ENCODE measurements at regions not wholly inside any gene's neighbourhood (a gene's known extent, or its start where the extent isn't known, plus 50 kb on each side); places are given as distances from the start of the nearest gene placed in this dataset.

DNA sequence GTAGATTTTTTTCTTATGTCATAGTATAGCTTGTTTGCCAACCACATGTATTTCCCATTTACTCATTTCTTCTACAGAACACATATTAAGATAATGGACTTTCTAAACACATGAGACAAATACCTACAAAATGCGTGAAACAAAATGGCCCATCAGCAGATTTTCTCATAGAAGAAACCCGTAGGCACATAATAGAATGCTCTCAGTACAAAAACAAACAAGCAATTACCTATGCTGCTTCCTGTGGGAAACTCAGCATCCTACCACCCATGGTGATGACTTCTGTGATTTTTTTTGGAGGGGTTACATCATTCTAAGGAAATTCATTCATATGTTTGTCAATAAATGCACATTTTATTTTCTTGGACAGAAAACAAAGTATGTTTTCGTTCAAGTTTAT is 343.6 kb downstream of the SPRY1 start:
- 80% methylated on average over 3 of the region's 3 CpGs for WGBS
- H3K9me3 ChIP-seq, result no peaks in the 10 kb centered on the region
- TF ChIP-seq EP300 (IDR thresholded peaks at IDR 0.05), result no peak
- TF ChIP-seq POLR2AphosphoS5 (IDR thresholded peaks at IDR 0.05), result no peak
- TF ChIP-seq, protein P1, sequence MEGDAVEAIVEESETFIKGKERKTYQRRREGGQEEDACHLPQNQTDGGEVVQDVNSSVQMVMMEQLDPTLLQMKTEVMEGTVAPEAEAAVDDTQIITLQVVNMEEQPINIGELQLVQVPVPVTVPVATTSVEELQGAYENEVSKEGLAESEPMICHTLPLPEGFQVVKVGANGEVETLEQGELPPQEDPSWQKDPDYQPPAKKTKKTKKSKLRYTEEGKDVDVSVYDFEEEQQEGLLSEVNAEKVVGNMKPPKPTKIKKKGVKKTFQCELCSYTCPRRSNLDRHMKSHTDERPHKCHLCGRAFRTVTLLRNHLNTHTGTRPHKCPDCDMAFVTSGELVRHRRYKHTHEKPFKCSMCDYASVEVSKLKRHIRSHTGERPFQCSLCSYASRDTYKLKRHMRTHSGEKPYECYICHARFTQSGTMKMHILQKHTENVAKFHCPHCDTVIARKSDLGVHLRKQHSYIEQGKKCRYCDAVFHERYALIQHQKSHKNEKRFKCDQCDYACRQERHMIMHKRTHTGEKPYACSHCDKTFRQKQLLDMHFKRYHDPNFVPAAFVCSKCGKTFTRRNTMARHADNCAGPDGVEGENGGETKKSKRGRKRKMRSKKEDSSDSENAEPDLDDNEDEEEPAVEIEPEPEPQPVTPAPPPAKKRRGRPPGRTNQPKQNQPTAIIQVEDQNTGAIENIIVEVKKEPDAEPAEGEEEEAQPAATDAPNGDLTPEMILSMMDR (IDR thresholded peaks at IDR 0.05), result no peak
- no peak for TF ChIP-seq POLR2A (IDR thresholded peaks at IDR 0.05)

DNA sequence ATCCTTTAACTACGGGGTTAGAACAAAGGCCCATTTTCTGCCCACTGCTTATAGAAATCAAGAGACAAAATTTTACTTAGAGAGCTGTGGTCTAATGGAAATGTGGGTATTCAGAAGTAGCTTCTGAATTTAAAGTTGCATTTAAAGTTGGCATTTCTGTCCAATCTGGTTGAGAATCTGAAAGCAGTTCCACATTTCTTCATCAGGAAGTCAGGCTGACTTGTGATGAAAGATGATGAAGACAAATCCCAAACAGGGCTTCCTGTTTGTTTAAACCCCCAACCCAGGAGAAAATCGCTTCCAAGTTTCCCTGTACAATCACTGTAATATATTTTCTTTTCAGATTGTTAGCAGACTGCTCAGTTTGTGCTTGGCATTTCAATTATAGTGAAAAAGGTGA is 345.3 kb downstream of the SPRY1 start:
- Histone ChIP-seq H3K4me1 (peaks cover 11% of the 10 kb centered on the region), H3K9me3 (no peaks in the 10 kb centered on the region), H3K27me3 (no peaks in the 10 kb centered on the region), H3K4me3 (no peak overlapping the region), H3K27ac (no peak overlapping the region), H3K36me3 (no peaks in the 10 kb centered on the region)
- TF ChIP-seq POLR2A (IDR thresholded peaks at IDR 0.05), result no peak
- TF ChIP-seq EP300 (IDR thresholded peaks at IDR 0.05), result no peak
- no peak for TF ChIP-seq POLR2AphosphoS5 (IDR thresholded peaks at IDR 0.05)
- TF ChIP-seq, protein P1 (IDR thresholded peaks at IDR 0.05), result no peak
- 61% methylated on average over 2 of the region's 2 CpGs for WGBS
- no peak for DNase-seq (ENCODE audit: low spot score in 2 of 2)

More for the DNA sequence above, 343.6 kb downstream of the SPRY1 start:
- H3K27me3 ChIP-seq, result no peaks in the 10 kb centered on the region
- H3K4me1 ChIP-seq, result peaks cover 11% of the 10 kb centered on the region
- no peak for DNase-seq (ENCODE audit: low spot score in 2 of 2)
- no peak overlapping the region for H3K4me3 ChIP-seq
- no peak overlapping the region for H3K27ac ChIP-seq
- no peaks in the 10 kb centered on the region for H3K36me3 ChIP-seq

DNA sequence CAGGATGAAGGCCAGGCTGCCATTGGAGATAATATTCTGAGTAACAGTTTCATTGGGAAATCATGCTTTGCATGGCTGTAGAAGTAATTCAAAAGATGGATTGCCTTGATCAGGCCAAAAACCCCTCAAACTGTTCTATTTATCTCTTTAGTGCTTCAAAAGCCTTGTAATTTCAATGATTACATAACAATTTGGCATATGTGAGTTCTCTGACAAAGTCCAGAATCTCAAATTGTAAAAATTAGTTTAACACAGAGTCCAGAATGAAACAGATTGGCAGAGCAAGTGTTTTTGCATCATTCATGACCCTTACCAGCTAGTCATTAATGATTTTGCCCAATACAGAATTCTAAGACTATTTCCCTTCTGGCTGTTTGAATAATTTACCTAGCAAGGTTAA is 347.3 kb downstream of the SPRY1 start:
- DNase-seq (ENCODE audit: low spot score in 2 of 2), result no peak
- no peaks in the 10 kb centered on the region for H3K27me3 ChIP-seq
- TF ChIP-seq POLR2AphosphoS5 (IDR thresholded peaks at IDR 0.05) (no peak), EP300 (IDR thresholded peaks at IDR 0.05) (no peak), POLR2A (IDR thresholded peaks at IDR 0.05) (no peak)
- TF ChIP-seq, protein P1 (IDR thresholded peaks at IDR 0.05), result no peak
- H3K4me3 ChIP-seq, result no peak overlapping the region
- peak overlapping the region; percentile 32 for H3K27ac ChIP-seq
- H3K36me3 ChIP-seq, result no peaks in the 10 kb centered on the region
- no peaks in the 10 kb centered on the region for H3K9me3 ChIP-seq
- peaks cover 11% of the 10 kb centered on the region for H3K4me1 ChIP-seq

DNA sequence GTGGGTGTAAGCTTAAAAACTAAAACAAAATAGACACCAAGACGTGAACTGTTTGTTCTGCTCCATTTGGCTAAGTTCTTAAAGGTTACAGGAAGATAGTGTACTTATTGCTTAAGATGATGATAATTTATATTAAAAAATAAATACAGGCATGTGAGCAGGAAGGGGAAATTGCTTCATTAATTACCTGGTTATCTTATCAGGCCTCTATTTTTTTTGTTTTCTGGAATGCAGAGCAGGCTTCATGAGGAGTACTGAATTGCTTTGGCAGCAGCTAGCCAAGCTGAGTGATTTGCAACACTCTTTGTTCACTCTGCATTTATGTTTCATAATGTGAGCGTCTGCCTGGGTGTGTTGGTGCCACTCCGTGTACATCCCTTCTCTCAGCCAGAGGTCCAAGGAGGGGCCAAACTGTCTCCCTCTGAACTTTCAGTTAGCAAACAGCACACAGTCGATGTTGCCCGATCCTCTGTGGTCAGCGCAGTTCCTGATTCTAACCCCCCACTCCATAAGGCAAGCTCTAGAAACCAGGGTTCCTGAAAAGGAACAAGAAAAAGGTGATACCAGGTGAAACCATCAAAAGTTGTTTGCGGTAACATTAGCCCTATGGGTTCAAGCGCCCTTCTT is 348.2 kb downstream of the SPRY1 start:
- no peaks in the 10 kb centered on the region for H3K36me3 ChIP-seq
- WGBS, result 59% methylated on average over 8 of the region's 8 CpGs
- peaks cover 11% of the 10 kb centered on the region for H3K4me1 ChIP-seq
- peak in 1 of 2 donors; percentile 54 for DNase-seq (ENCODE audit: low spot score in 2 of 2)
- no peaks in the 10 kb centered on the region for H3K9me3 ChIP-seq
- H3K4me3 ChIP-seq, result no peak overlapping the region
- TF ChIP-seq POLR2A (IDR thresholded peaks at IDR 0.05) (no peak), EP300 (IDR thresholded peaks at IDR 0.05) (no peak), POLR2AphosphoS5 (IDR thresholded peaks at IDR 0.05) (no peak)
- TF ChIP-seq, protein P1 (IDR thresholded peaks at IDR 0.05), result no peak
- peak overlapping the region; percentile 32 for H3K27ac ChIP-seq
- H3K27me3 ChIP-seq, result no peaks in the 10 kb centered on the region

DNA sequence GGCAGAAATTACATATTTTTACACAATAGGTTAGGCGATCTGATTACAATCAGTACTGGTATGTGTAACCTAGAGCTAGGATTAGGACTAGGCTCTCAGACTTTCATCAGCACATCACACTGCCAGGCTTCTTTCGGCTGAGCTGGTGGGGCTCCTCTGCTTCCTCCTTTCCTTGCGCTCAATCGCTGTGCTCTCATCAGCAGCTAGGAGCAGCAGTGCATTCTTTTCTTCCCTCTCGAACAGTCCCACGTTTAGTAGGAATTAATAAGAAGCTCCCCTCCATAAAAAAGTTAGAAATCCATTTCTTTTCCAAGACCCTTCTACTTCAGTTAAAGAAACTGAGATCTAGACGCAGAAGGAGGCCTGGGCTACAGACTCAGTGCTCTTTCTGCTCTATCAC is 350.4 kb downstream of the SPRY1 start:
- Histone ChIP-seq H3K4me3 (no peak overlapping the region), H3K27me3 (no peaks in the 10 kb centered on the region), H3K9me3 (no peaks in the 10 kb centered on the region), H3K27ac (no peak overlapping the region), H3K36me3 (no peaks in the 10 kb centered on the region), H3K4me1 (peaks cover 11% of the 10 kb centered on the region)
- TF ChIP-seq POLR2AphosphoS5 (IDR thresholded peaks at IDR 0.05), result no peak
- no peak for TF ChIP-seq EP300 (IDR thresholded peaks at IDR 0.05)
- TF ChIP-seq, protein P1 (IDR thresholded peaks at IDR 0.05), result no peak
- TF ChIP-seq POLR2A (IDR thresholded peaks at IDR 0.05), result no peak
- WGBS, result 82% methylated on average over 7 of the region's 7 CpGs
- DNase-seq (ENCODE audit: low spot score in 2 of 2), result no peak

All from suprapubic skin (tissue), 4 donors.